SH-SY5Y (cell line): ENCODE measurements at regions not wholly inside any gene's neighbourhood (a gene's known extent, or its start where the extent isn't known, plus 50 kb on each side); places are given as distances from the start of the nearest gene placed in this dataset.

Experiments used
- GATA2 ChIP-seq: IDR thresholded peaks from 2 replicates; pipeline ENCODE4 v1.6.1; 2011; ENCODE audit warnings: mild to moderate bottlenecking, low read depth, low read length
- GATA3 ChIP-seq: IDR thresholded peaks from 2 replicates; pipeline ENCODE4 v1.6.1; 2011; ENCODE audit warnings: low read depth, mild to moderate bottlenecking, low read length, moderate library complexity

DNA sequence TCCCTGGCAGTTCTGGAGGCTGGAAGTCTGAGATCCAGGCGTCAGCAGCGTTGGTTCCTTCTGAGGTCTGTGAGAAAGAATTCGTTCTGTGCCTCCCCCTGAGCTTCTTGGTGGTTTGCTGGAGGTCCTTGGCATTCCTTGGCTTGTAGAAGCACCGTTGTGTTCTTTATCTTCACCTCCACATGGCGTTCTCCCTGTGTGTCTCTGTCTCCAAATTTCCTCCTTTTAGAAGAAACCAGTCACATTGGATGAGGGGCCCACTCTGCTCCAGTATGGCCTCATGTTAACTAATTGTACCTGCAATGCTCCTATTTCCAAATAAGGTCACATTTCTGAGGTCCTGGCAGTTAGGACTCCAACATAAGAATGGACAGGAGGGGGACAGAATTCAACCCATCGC lies 73.0 kb upstream of the BACH2 start:
- TF ChIP-seq GATA2 (no peak), GATA3 (no peak)
